Upper lobe of right lung (tissue), 1 donor: ENCODE measurements at regions not wholly inside any gene's neighbourhood (a gene's known extent, or its start where the extent isn't known, plus 50 kb on each side); places are given as distances from the start of the nearest gene placed in this dataset.

ENCODE experiments used
- ATAC-seq: fragments of 200-7000 bp; cut with Tn5 transposase; one replicate; pipeline ENCODE4 v1.9.1; 2020; ENCODE audit warnings: mild to moderate bottlenecking, moderate library complexity
- DNase-seq: peaks from one replicate; pipeline ENCODE4 v3.0.0-alpha.2; 2020
- H3K27ac ChIP-seq: fragments of 200-600 bp; one replicate; pipeline ENCODE4 v1.8.0; 2022
- H3K27me3 ChIP-seq: fragments of 200-600 bp; one replicate; pipeline ENCODE4 v1.8.0; 2022; ENCODE audit warnings: mild to moderate bottlenecking
- H3K36me3 ChIP-seq: fragments of 200-600 bp; one replicate; pipeline ENCODE4 v1.8.0; 2022
- H3K4me1 ChIP-seq: fragments of 200-600 bp; one replicate; pipeline ENCODE4 v1.8.0; 2022
- H3K4me3 ChIP-seq: fragments of 200-600 bp; one replicate; pipeline ENCODE4 v1.8.0; 2022; ENCODE audit warnings: mild to moderate bottlenecking
- H3K9me3 ChIP-seq: fragments of 200-600 bp; one replicate; pipeline ENCODE4 v1.8.0; 2022
- CTCF ChIP-seq: fragments of 200-600 bp; IDR thresholded peaks from one replicate; pipeline ENCODE4 v1.8.0; 2022; ENCODE audit warnings: antibody characterized with exemption
- intact Hi-C: fragments of 100-400 bp; cut with DNase I; formaldehyde crosslinking; loops from one replicate; pipeline ENCODE4 v1.11.0; 2022
- donor health status: DM: no; HTN: yes; CAD: no; lungs with severe emphysema.

GRCh38 chr2:23065210-23065609 lies 319.8 kb upstream of the KLHL29 start:
- ATAC-seq, result peak; percentile 66
- Histone ChIP-seq H3K9me3 (no peaks in the 10 kb centered on the region), H3K4me1 (no peaks in the 10 kb centered on the region), H3K36me3 (no peaks in the 10 kb centered on the region), H3K27me3 (no peaks in the 10 kb centered on the region), H3K27ac (no peak overlapping the region), H3K4me3 (no peak overlapping the region)
- no peak for TF ChIP-seq CTCF
- intact Hi-C loops, result no loop called here
- no peak for DNase-seq

GRCh38 chr2:23065936-23066335 lies 319.0 kb upstream of the KLHL29 start:
- no peaks in the 10 kb centered on the region for H3K27me3 ChIP-seq
- H3K9me3 ChIP-seq, result no peaks in the 10 kb centered on the region
- H3K27ac ChIP-seq, result no peak overlapping the region
- no peak for ATAC-seq
- TF ChIP-seq CTCF, result no peak
- H3K4me3 ChIP-seq, result no peak overlapping the region
- DNase-seq, result no peak
- intact Hi-C loops, result no loop called here
- no peaks in the 10 kb centered on the region for H3K36me3 ChIP-seq
- no peaks in the 10 kb centered on the region for H3K4me1 ChIP-seq

- DNase-seq (no peak), ATAC-seq (no peak)
- Histone ChIP-seq H3K27ac (no peak overlapping the region), H3K27me3 (no peaks in the 10 kb centered on the region), H3K36me3 (no peaks in the 10 kb centered on the region), H3K4me1 (no peaks in the 10 kb centered on the region), H3K9me3 (no peaks in the 10 kb centered on the region), H3K4me3 (no peak overlapping the region)
- TF ChIP-seq CTCF, result no peak
- intact Hi-C loops, result no loop called here
Measured at GRCh38 chr2:23066686-23067085, 318.3 kb upstream of the KLHL29 start.

GRCh38 chr2:23069156-23069555 lies 315.8 kb upstream of the KLHL29 start:
- H3K9me3 ChIP-seq, result no peaks in the 10 kb centered on the region
- ATAC-seq (no peak), DNase-seq (no peak)
- no peaks in the 10 kb centered on the region for H3K27me3 ChIP-seq
- intact Hi-C loops, result no loop called here
- H3K36me3 ChIP-seq, result no peaks in the 10 kb centered on the region
- no peak for TF ChIP-seq CTCF
- no peaks in the 10 kb centered on the region for H3K4me1 ChIP-seq
- H3K4me3 ChIP-seq, result no peak overlapping the region
- H3K27ac ChIP-seq, result no peak overlapping the region

GRCh38 chr2:23069923-23070322 lies 315.1 kb upstream of the KLHL29 start:
- Histone ChIP-seq H3K9me3 (no peaks in the 10 kb centered on the region), H3K27me3 (no peaks in the 10 kb centered on the region), H3K36me3 (no peaks in the 10 kb centered on the region), H3K27ac (no peak overlapping the region), H3K4me1 (no peaks in the 10 kb centered on the region), H3K4me3 (no peak overlapping the region)
- ATAC-seq (no peak), DNase-seq (no peak)
- no peak for TF ChIP-seq CTCF
- intact Hi-C loops, result no loop called here

- DNase-seq, result no peak
- ATAC-seq, result no peak
- Histone ChIP-seq H3K27me3 (no peaks in the 10 kb centered on the region), H3K27ac (no peak overlapping the region), H3K9me3 (no peaks in the 10 kb centered on the region), H3K4me3 (no peak overlapping the region), H3K4me1 (no peaks in the 10 kb centered on the region), H3K36me3 (no peaks in the 10 kb centered on the region)
- intact Hi-C loops, result no loop called here
- TF ChIP-seq CTCF, result no peak
Measured at GRCh38 chr2:23073056-23073455, 311.9 kb upstream of the KLHL29 start.
